ENCODE measurements at regions not wholly inside any gene's neighbourhood (a gene's known extent, or its start where the extent isn't known, plus 50 kb on each side); places are given as distances from the start of the nearest gene placed in this dataset.

- TF ChIP-seq, protein P1, sequence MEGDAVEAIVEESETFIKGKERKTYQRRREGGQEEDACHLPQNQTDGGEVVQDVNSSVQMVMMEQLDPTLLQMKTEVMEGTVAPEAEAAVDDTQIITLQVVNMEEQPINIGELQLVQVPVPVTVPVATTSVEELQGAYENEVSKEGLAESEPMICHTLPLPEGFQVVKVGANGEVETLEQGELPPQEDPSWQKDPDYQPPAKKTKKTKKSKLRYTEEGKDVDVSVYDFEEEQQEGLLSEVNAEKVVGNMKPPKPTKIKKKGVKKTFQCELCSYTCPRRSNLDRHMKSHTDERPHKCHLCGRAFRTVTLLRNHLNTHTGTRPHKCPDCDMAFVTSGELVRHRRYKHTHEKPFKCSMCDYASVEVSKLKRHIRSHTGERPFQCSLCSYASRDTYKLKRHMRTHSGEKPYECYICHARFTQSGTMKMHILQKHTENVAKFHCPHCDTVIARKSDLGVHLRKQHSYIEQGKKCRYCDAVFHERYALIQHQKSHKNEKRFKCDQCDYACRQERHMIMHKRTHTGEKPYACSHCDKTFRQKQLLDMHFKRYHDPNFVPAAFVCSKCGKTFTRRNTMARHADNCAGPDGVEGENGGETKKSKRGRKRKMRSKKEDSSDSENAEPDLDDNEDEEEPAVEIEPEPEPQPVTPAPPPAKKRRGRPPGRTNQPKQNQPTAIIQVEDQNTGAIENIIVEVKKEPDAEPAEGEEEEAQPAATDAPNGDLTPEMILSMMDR (IDR thresholded peaks at IDR 0.05) = no peak
- TF ChIP-seq CHD4 (IDR thresholded peaks at IDR 0.05; ENCODE audit: borderline replicate concordance) = no peak
- TF ChIP-seq MAFK (IDR thresholded peaks at IDR 0.05; ENCODE audit: partially characterized antibody) = no peak
- no peak for TF ChIP-seq CEBPB (IDR thresholded peaks at IDR 0.05)
- no peak for TF ChIP-seq PBX3 (IDR thresholded peaks at IDR 0.05)
These were observed 66.9 kb upstream of the CLDN10 start for GRCh38 chr13:95485518-95486144.

All from A549 (cell line).